GM18907 (cell line): ENCODE measurements at regions not wholly inside any gene's neighbourhood (a gene's known extent, or its start where the extent isn't known, plus 50 kb on each side); places are given as distances from the start of the nearest gene placed in this dataset.

ENCODE experiments used
- ATAC-seq: cut with Tn5 transposase; IDR thresholded peaks from one replicate; pipeline ENCODE4 v1.9.1; 2021; ENCODE audit warnings: mild to moderate bottlenecking, moderate library complexity; ENCODE audit not compliant: unreplicated experiment

DNA sequence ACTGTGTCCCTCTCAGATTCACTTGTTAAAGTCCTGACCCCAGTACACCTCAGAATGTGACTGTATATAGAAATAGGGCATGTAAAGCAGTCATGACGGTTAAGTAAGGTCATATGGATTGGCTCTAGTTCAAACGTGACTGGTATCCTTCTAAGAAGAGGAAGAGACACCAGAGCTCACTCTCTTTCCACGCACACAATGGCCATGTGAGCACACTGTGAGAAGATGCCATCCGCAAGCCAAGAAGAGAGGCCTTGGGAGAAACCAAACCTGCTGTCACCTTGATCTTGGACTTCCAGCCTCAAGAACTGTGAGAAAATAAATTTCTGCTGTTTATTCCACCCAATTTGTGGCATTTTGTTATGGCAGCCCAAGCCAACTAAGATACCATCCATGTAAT lies 56.8 kb upstream of the IRF2BP2 start:
- no peak for ATAC-seq

- ATAC-seq = no peak
These were observed 56.1 kb upstream of the IRF2BP2 start for GRCh38 chr1:234665975-234666605.

DNA sequence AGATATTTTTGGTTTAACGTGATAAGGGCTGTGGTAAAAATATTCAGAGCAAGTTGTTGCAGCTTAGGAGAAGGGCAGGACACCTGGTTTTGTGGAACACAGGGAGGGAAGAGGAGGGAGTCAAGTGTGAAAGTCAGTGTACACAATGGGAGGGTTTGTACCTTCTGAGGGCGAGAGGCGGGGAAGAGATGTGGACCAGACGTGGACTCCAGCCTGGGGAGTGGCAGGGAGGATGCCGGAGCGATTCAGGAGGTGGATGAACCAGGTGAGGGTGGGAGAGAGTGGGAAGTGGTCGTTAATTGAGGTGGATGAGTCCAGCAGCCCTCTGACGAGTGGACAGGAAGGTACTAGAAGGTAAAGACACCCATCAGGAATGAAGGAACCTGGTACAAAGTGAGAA lies 52.2 kb upstream of the IRF2BP2 start:
- no peak for ATAC-seq

DNA sequence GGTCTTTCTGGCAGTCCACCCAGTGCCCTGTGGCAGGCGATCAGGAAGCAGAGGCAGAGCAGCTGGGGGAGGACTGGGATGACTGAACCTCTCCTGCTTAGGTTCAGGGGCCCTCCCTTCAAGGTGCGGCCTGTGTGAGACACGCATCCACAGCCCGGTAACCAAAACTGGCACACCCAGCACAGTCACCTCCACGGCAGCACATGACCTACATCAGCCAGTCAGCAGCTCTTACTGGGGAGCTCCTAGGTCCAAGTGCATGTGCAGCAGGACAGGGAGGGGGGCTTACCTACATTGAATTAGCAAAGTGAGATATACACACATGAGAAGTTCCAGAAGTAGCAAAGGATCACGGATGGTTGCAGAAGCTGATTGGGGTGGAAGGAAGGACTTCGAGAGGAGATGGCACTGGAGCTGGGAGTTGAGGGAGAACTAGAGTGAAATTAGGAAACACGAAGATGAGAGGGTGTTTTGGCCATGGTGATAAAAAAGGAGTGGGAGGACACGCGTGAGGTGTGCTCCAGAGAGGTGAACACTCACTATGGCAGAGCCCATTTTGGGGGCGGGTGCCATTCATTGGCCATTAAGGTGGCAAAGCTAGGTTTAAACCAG lies 51.4 kb upstream of the IRF2BP2 start:
- no peak for ATAC-seq

GRCh38 chr1:234660536-234661316 lies 50.7 kb upstream of the IRF2BP2 start:
- no peak for ATAC-seq
